ENCODE measurements at regions not wholly inside any gene's neighbourhood (a gene's known extent, or its start where the extent isn't known, plus 50 kb on each side); places are given as distances from the start of the nearest gene placed in this dataset.

- no peak overlapping the region for H3K4ac ChIP-seq (ENCODE audit: low read depth, low read length)
- no peaks in the 10 kb centered on the region; the same call in 1 of the 2 replicates for H3K4me1 ChIP-seq (ENCODE audit: insufficient read depth, low read length)
- H4K20me1 ChIP-seq (ENCODE audit: control insufficient read depth, insufficient read depth, insufficient read length): no peaks in the 10 kb centered on the region
- no peak overlapping the region for H3K23ac ChIP-seq (ENCODE audit: insufficient read length, low read depth, low read length)
- H2BK120ac ChIP-seq (ENCODE audit: low read depth, low read length, poor library complexity, severe bottlenecking): no peak overlapping the region
- no peaks in the 10 kb centered on the region for H3K9me3 Mint-ChIP-seq
- H3K4me2 ChIP-seq (ENCODE audit: insufficient read depth, insufficient read length, low read length): no peak overlapping the region
- no peak overlapping the region for H3K27ac Mint-ChIP-seq
- no peaks in the 10 kb centered on the region for H3K23me2 ChIP-seq (ENCODE audit: insufficient read length, low read depth, low read length, poor library complexity, severe bottlenecking)
- H2AK5ac ChIP-seq (ENCODE audit: insufficient read length, low read length): no peak overlapping the region
- no peak overlapping the region for H3T11ph ChIP-seq (ENCODE audit: low read length)
- no peak overlapping the region for H3K18ac ChIP-seq (ENCODE audit: insufficient read length, low read depth, low read length)
- no peak overlapping the region for H4K5ac ChIP-seq (ENCODE audit: insufficient read length, low read depth, low read length)
- H3K56ac ChIP-seq (ENCODE audit: insufficient read length, low read depth, low read length): no peak overlapping the region
- no peaks in the 10 kb centered on the region for H3K36me3 Mint-ChIP-seq (ENCODE audit: insufficient read depth in 1 of 3, low read depth in 3 of 3)
- no peak overlapping the region for H2BK12ac ChIP-seq (ENCODE audit: insufficient read length, low read depth, low read length)
- H4K91ac ChIP-seq (ENCODE audit: insufficient read length, low read depth, low read length): no peak overlapping the region
- no peak overlapping the region for H2BK15ac ChIP-seq (ENCODE audit: low read depth, low read length)
- no peak overlapping the region for H3K14ac ChIP-seq (ENCODE audit: insufficient read depth, low read length)
- no peaks in the 10 kb centered on the region for H3K79me1 ChIP-seq (ENCODE audit: insufficient read depth, low read depth, low read length, poor library complexity, severe bottlenecking)
- no peak overlapping the region for H2BK5ac ChIP-seq (ENCODE audit: insufficient read length, low read length)
- no peak overlapping the region for H3K27ac ChIP-seq (ENCODE audit: insufficient read length, low read depth, low read length)
- no peaks in the 10 kb centered on the region for H3K79me2 ChIP-seq (ENCODE audit: insufficient read depth, low read length)
- no peak for DNase-seq
- H2BK20ac ChIP-seq (ENCODE audit: low read depth, low read length, poor library complexity, severe bottlenecking): no peak overlapping the region
- TF ChIP-seq, protein P1, sequence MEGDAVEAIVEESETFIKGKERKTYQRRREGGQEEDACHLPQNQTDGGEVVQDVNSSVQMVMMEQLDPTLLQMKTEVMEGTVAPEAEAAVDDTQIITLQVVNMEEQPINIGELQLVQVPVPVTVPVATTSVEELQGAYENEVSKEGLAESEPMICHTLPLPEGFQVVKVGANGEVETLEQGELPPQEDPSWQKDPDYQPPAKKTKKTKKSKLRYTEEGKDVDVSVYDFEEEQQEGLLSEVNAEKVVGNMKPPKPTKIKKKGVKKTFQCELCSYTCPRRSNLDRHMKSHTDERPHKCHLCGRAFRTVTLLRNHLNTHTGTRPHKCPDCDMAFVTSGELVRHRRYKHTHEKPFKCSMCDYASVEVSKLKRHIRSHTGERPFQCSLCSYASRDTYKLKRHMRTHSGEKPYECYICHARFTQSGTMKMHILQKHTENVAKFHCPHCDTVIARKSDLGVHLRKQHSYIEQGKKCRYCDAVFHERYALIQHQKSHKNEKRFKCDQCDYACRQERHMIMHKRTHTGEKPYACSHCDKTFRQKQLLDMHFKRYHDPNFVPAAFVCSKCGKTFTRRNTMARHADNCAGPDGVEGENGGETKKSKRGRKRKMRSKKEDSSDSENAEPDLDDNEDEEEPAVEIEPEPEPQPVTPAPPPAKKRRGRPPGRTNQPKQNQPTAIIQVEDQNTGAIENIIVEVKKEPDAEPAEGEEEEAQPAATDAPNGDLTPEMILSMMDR (conservative IDR thresholded peaks at IDR 0.05): no peak
- no peak overlapping the region for H3K9ac ChIP-seq (ENCODE audit: extremely low read depth, insufficient read length, low read length)
- no peaks in the 10 kb centered on the region for H3K27me3 Mint-ChIP-seq (ENCODE audit: low read depth)
- no peak overlapping the region for H4K8ac ChIP-seq (replicated peaks; ENCODE audit: insufficient read length, low read depth, low read length)
- no peaks in the 10 kb centered on the region for H3K27me3 ChIP-seq (ENCODE audit: insufficient read depth, low read length)
- no peaks in the 10 kb centered on the region for H3K9me3 ChIP-seq (ENCODE audit: control insufficient read depth, low read depth, low read length)
- H3K4me3 Mint-ChIP-seq: no peak overlapping the region
- peaks cover 2 to 5% of the 10 kb centered on the region in 2 experiments; a peak in 2 of 4 replicates for H3K4me1 Mint-ChIP-seq
- H2AFZ ChIP-seq (ENCODE audit: low read length): no peak overlapping the region
- no CpG with 5 or more reads among the region's 1 CpG for WGBS (ENCODE audit: extremely low coverage, insufficient read length, low lambda C conversion rate)
These were observed 194.6 kb upstream of the RRP15 start for GRCh38 chr1:218090459-218090858.

Measured in H9 (cell line).